Stimulated activated CD4-positive, alpha-beta T cell treated with anti-CD3 and anti-CD28 coated beads, Interleukin-15, amount 100 ng/mL, for 1 hour (primary cell): ENCODE measurements at regions not wholly inside any gene's neighbourhood (a gene's known extent, or its start where the extent isn't known, plus 50 kb on each side); places are given as distances from the start of the nearest gene placed in this dataset.

ENCODE experiments used
- DNase-seq, 2 donors: peaks; one replicate each; pipeline ENCODE4 v3.0.0-alpha.2; 2020; ENCODE audit warnings: low read depth in 1 of 2, low spot score in 1 of 2

DNA sequence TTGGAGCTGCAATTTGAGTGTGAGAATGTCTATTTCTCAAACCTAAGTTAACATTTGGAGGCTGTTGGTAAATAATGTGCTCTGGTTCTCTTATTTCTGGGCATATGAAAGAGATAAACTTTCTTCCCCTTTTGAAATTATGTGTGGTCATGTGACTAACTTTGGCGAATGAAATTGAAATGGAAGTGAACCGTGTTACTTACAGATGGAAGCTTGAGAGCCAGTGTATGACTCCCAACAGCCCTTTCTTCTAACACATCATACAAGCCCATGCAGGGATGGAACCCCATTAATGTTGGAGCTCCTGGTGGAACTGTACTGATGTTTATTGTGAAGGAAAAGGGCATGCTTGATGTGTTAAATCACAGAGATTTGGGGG lies 725.8 kb downstream of the TSN start:
- no peak for DNase-seq

DNA sequence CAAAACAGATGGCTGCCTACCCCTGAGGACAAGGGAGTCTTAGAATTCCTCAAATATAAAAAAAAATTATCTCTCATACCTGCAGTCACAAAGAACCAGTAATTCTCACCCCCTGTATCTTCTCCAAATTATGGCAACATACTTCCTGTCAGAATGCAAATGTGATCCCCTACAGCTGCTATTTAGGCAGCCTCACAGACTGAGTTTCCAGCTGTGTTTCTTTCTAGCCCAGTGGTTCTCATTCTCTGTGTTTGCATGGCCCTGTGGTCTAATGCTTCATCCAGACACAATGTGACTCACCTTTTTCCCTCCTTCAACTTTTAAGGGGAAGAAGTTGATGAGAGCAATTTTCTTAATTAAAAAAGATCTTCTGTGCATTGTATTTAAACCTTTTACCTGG lies 726.3 kb downstream of the TSN start:
- DNase-seq: no peak

DNA sequence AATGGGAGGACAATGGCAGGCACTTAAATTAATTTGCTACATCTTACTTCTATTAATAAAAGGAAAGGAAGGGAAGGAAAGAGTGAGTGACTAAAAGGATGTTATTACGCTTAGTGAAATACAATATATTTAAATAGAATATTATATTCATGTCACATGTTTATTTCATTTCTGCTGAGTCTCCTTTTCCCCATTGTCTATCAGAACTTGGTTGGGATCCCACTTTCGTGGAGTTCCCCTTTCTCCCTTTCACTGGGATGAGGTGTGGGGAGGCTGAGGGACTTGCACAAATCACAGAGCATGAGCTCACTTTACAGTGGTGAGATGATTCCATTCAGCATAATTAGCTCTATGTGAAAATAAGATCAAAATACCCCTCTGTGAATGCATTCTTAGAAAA lies 730.6 kb downstream of the TSN start:
- no peak for DNase-seq

DNA sequence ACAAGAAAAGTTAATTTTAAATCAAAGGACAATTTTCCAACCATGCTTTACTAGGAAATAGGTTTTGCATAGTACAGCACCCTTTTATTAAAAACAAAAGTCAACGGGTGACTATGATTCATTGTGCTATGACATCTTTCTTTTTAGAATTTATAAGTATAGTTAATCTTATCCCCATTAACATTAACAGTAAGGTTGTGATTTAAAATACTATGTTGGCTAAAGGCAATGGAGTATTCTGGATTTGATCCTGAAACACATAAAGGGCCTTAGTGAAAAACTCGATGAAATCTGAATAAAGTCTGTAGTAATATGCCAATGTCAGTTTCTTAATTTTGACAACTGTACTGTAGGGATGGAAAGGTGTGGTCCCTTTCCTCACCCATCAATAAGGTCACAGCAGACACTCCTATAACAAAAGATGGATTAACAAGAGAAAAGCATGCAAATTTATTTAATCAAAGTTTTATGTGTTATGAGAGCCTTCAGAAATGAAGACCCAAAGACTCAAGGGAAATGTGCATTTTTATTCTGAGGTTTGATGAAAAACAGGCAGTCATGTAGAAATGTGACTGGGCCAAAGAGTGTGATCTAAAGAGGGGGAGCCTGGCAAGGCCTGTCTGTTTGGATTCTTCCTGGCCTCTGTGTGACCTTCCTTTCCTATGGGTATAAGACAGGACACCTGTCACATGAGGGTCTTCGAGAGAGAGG lies 731.4 kb downstream of the TSN start:
- DNase-seq: no peak

DNA sequence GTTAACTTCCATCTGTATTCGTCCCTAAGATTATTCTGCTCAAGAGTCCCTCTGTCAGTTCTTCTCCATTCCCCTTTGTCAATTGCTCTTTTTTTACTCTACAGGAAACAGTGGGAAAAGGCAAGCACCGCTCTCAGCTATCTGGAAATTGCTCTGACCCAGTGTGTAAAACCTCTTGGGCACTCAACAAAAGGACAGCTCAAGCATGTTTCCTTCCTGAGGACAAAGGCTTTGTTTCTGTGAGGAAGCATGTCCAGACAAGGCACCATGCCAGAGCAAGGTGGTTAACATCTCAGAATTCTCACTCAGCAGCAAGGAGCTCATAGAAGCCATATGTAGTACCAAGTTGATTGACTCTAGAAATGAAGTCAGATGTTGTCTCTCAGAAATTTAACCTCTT lies 735.6 kb downstream of the TSN start:
- DNase-seq: no peak

DNA sequence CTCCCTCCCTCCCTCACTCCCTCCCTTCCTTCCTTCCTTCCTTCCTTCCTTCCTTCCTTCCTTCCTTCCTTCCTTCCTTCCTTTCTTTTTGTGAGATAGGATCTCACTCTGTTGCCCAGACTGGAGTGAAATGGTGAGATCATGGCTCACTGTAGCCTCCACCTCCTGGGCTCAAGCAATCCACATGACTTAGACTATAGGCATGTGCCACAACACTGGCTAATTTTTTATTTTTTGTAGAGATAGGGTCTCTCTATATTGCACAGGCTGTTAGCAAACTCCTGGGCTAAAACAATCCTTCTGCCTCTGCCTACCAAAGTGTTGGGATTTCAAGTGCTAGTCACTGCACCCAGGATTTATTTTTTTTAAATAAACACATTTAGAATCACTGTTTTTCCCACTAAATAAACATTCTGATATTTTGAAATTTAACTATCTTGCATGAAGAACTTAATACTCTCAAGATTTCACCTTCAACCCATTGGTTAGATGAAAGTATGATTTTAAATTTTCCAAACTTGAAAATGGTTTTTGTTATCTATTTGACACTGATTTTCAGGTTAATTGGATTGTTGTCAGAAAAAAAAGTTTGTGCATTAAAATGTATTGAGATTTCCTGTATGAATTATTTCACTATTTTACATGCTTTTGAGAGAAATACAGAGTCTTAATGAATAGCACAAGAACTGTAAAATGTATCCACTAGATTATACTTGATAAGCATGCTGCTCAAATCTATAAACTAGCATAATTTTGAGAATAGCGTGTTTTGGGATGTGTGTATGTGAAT lies 745.1 kb downstream of the TSN start:
- DNase-seq: no peak

DNA sequence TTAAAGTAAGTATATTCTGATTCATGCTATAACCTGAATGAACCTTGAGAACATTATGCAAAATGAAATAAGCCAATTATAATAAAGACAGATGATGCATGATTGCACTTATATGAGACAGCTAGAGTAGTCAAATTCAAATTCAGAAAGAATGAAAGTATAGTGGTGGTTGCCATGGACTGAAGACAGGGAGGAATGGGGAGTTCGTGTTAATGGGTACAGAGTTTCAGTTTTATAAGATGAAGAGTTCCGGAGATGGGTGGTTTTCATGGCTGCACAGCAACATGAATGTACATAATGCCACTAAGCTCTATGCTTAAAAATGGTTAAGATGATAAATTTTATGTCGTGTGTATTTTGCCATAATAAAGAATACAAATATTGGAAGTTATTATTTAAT lies 751.2 kb downstream of the TSN start:
- DNase-seq: no peak

DNA sequence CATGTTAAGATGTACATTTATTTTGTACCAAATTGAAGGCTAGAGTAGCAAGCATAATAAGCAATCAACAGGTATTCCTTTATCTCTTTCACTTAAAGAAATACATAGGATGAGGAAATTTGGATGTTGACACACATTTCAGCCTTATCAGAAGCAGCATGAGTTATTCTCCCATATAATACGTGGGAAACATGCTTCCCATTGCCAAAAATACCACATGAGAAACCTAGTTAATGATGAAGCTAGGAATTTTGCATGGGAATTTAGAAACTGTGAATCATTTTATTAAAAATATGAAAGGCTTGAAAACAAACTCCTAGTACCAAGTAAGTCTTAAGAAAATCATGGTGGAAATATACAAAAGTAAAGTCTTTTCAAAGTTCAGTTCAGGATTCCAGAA lies 751.8 kb downstream of the TSN start:
- DNase-seq: no peak

DNA sequence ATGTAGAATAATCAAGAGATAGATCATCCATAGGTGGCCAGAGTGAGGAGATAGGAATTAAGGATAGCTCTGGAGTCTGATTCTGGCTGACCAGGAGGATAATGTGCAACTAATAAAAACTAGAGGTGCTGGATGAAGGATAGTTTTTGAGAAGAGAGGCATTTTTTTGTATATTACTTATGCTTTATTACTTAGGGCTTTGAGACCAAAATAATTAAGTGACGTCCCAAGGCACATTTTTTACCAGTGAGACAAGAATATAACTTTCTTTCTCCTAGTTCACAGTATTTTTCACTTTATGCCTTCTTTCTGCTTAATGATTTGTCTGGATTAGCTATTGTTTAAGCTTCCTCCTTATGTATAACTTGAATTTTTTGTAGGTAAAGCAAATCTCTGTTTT lies 756.6 kb downstream of the TSN start:
- no peak for DNase-seq

DNA sequence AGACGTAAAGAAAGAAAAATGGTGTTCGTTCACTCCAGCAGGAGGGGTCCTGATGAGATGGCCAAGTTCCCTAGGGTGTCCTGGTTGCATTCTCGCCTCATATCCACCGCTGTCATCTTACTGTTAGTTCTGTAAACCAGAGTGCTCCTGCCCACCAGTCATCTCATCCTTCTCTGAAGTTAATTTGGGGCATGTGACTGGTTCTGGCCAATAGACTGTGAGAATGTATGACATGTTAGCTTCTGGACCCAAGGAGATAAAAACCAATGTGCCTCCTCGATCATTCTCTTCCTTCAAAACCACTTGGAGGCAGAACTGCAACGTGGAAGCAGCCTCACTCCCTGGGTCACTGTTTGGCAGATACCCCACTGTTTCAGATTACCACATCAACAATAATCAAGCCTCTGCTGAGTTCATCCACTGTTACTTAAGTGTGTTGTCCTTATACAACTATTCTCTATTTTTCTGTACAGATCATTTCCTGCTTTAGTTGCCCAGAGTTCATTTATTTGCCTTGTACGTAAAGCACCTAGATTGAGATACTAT lies 759.1 kb downstream of the TSN start:
- no peak for DNase-seq

DNA sequence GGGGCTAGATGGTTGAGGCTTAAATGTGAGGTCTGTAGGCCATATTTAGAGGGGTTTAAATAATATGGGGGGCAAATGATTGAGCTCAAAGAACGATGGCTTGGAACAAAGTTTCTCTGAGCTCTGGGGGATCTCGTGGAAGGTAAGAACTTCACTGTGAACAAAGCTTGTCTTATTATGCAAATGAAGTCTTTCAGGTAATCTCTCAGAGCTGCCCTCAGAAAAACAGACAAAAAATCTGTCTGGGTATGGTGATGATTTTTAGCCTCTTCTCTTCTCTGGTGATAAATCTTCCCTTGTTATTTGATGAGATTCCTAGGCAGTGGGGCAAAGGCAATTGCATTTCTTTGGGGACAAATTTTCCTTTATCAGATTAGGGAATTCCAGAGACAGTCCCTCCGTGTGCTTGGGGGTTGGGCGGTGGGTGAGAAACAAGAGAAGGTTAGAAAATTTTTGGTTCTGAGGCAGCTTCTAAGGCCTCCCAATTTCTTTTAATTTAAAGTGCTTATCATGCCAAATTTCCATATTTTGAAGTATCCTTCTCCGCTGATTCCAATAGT lies 760.4 kb downstream of the TSN start:
- no peak for DNase-seq

DNA sequence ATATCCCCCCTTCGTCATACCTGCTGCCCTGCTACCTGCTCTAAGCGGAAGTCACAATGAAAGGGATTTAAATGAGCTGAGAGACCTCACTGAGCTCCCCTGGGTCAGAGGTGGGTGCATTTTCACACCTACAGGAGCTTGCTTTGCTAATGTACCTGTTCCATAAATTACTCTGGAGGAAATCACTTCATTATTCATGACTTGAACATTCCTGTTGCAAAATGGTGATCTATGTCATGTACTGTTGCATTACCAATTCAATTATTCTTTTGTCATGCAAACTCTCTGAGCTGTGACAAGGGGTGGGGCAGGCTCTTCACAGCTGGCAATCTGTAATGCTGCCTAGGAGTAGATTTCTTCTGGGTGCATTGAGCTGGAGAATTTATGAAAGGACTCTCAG lies 761.3 kb downstream of the TSN start:
- DNase-seq: no peak

DNA sequence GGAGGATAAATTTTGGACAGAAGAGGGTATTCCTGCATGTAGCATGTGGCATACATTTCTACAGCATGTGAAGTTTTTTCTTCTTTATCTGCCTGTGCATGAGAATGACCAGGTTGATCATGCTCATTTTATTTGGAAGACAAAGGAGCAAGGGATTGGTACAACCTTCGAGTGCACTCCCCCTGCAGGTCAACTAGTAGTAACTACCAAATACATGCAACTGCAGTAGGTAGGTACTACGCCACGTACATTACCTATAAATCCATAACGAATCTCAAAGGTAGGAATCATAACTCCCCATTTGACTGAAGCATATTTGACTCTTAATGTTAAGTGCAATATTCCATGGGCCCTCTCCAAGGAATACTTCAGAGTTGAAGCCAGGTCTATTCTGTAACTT lies 763.9 kb downstream of the TSN start:
- DNase-seq: no peak

DNA sequence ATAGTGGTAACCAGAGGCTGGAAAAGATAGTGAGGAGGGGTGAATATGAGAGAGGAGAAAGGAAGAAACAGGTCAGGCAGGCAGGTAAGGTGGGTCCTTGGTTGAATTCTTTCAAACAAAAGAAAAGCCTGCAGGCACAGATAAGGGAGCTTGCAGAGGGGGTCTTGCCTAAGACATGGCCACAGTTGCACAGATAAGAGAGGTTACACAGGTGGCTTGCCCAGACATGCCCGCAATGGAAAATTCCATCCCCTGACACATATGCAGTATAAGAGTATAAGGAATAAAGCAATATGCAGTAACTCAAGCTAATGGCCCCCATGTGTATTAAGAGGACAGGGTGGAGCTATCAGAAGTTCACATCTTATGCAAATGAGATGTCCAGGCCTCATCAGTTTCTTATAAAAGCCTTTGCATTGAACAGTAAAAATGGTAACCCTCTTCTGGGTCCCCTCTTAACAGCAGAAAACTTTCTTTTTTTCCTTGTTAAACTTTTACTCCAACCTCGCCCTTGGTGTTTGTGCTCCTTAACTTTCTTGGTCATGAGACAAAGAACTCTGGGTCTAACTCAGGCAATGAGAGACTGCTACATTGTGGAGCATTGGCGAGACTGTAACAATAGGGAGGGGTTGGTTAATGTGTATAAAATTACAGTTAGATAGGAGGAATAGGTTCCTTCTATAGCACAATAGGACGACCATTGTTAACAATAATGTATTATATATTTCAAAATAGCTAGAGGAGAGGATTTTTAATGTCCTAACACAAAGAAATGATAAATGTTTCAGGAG lies 764.6 kb downstream of the TSN start:
- DNase-seq: no peak

DNA sequence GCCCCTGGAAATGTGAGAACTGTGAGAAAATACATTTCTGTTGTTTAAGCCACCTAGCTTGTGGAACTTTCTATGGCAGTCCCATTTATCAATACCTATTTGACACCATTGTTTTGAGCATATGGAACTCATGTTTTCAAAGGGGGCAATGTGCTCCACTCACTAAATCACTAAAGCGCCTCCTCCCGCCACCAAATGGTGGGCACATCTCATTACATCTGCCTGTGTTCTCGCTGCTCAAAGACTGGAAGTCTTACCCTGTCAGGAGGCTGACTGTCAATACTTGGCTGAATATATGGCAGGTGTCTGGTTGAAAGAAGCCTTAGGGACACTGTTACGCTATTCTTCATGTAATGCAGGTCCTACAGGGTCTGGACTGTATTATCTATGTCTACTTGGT lies 767.7 kb downstream of the TSN start:
- no peak for DNase-seq

DNA sequence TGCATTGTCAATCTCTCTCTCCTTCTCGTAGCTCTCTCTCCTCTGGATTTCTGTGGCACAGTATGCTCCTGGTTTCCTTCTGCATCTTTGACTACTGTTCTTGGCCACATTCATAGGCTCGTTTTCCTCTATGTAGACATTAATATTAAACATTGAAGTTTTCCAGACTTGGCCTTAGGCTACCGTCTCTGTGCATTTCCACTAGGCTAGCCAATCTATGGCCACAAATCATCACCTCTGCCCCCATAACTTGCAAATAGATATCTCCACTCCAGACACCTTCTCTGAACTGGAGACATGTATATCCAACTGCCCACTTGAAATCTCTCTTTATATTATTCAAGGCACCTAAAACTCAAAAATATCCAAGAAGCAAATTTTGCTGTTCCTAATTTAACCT lies 768.5 kb downstream of the TSN start:
- DNase-seq: no peak

DNA sequence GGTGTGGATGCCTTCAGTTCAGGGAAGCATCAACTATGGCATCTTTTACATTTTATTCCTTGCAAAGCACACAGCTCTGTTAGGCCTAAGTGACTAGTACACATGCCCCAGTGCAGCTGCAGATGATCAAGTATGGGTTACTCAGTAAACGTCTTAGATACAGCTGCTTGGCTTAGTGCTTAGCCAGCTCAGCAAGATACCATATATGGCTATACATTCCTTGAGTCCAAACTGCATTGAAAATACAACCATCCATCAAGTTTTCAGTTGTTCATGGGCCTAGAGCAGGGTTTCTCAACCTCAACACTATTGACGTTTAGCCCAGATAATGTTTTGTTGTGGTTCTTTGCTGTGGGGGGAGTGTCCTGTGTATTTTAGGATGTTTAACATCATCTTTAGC lies 769.9 kb downstream of the TSN start:
- DNase-seq: no peak

DNA sequence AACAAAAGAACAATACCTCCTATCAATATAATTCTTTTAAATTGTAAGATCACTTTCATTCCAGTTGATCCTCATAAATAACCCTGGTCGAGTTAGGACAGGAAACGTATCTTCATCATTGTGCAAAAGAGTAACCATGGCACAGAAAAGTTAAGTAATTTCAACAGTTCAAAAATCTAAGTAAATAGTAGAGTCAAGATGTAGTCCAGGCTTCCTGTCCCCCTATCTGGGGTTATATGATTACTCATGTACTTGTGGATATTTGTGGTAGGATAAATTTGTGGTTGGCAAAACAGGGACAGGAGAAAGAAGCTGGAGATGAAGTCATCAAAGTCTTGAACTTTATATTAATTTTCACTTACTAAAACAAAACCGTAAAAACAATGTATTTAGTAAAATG lies 772.6 kb downstream of the TSN start:
- no peak for DNase-seq

DNA sequence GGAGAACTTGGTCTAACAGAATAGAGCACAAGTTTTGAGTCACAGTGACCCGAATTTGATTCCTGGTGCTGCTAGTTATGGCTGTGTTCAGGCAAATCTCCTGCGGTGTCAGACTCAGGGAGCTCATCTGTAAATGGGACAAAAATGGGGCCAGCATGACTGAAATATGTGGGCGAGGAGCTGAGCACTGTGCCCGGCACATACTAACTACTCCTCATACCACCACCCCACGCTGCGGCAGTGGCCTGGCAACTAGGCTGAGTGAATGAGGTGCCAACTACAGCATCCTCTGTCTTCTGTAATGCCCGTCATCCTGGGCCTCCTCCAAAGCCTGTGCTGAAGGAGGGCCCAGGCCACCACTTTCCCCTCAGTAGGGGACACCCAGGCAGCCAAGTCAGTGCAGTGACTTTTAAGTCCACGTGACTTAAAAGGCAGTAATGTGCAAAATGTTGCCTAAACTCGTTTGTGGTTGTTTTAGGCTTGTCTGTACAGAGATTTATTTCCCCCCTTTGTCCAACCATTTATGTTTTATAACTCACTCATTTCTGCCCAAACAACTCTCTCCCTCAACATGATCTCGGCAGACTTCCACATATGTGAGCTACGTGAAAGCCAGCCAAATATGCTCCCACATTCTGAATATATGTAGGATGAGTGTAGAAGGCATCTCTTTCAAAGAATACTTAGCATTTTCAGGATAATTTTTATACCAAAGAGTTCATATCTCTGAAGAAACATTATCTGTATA lies 773.7 kb downstream of the TSN start:
- DNase-seq: no peak

DNA sequence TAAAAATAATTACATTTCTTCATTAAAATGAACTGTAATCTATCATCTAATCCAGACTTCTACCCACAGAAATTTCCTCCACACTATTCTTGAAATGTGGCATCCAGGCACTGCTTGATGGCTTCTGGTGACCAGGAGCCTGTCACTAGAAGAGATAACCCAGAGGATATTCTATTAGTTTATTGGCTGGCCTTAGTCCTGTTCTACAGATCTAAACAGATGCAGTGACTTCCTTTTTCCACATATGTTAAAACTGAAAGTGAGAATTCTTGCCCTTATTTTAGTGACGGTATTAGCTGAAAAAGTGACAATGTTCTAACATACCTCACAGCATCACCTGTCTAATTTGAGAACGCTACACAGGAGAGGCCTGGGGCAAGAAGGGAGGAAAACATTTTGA lies 775.4 kb downstream of the TSN start:
- DNase-seq: no peak
